Kidney tubule cell (primary cell): ENCODE measurements at regions not wholly inside any gene's neighbourhood (a gene's known extent, or its start where the extent isn't known, plus 50 kb on each side); places are given as distances from the start of the nearest gene placed in this dataset.
A peak's percentile ranks its signal among the peaks of the same experiment; 100 is the strongest.

Experiments used
- DNase-seq: peaks from one replicate; pipeline ENCODE4 v3.0.0-alpha.2; 2018; ENCODE audit warnings: low spot score

DNA sequence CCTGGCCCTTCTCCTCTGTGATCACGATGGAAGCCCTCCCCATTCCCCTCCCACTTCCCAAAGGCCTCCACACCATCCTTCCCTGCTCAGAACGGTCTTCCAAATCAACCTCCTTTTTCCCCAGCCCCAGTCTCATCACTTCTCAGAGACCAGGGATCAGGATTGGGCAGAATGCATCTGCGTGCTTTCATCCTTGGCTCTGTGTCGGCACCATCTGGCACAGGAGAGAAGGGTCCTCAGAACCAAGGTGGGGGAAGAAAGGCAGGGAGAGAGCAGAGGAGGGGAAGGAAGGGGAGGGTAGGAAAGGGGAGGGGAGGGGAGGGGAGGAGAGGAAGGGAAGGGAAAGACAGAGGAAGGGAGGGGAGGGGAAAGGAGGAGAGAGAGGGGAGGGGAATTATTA, 52.4 kb upstream of the FICD start:
- DNase-seq, result no peak

- DNase-seq, result peak; percentile 33
Observed at GRCh38 chr12:108461058-108461660, 53.9 kb upstream of the FICD start.

GRCh38 chr12:108459149-108459548, 55.9 kb upstream of the FICD start:
- DNase-seq, result no peak

DNA sequence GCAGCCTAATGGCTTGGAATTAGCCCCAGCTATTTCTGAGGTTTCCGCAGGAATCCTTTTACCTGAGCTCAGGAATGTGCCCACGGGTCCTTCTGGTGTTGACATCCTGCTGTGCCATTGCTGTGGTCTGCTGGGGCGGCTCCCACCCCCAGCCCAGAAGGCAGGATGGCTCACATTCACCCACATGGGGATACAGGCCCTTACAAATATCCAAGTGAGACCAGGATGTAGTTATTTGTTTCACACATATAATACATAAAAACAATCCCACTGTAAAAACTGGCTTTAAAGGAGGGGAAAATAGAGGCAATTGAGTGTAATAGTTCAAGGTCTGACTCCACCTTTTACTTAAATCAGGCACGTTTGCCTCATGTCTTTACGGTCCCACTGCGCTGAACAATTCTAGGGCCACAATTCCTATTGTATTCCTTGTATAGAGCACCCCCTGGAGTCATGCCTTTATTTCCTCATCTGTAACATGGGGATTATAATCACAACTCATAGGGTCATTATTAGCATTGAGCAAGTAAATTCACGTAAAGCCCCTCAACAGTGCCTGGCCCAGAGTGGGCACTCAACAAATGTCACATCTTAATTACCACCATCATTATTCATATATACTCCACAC, 57.2 kb upstream of the FICD start:
- DNase-seq, result no peak

- peak; percentile 64 for DNase-seq
Observed at GRCh38 chr12:108457006-108457733, 57.9 kb upstream of the FICD start.

DNA sequence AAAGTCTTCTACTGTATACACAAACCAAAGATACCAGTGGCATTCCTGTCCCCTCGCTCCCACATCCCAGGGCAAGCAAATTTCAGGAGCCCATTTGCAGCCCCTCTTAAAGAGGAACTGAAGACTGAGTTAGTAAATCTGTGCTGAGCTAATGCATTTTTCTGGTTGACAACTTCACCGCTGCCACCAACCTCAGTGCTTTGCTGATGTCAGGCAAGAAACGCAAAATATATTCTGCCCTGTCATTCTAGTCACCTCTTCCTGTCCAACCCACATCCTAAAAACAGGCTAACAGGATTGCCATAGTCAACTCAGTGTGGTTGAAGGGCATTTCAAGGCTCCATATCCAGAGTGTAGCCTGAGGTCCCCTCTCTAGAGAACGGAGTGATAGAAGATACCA, 59.4 kb upstream of the FICD start:
- DNase-seq, result no peak

DNA sequence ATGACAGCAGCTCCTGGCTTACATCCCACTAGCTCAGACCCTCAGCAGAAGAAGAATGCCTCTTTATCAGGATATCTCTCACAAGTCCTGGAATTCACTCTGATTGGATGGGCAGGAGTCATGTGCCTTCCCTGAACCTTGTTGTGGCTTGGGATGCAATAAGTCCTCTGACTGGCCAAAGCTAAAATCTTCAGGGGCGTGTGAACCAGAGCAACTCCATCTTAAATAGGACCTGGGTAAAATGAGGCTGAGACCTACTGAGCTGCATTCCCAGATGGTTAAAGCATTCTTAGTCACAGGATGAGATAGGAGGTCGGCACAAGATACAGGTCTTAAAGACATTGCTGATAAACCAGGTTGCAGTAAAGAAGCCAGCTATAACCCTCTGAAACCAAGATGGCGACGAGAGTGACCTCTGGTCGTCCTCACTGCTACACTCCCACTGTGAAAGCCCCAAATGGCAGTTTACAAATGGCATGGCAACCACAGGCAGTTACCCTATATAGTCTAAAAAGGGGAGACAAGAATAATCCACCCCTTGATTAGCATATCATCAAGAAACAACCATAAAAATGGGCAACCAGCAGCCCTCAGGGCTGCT, 60.4 kb upstream of the FICD start:
- no peak for DNase-seq

GRCh38 chr12:108449478-108449877, 65.6 kb upstream of the FICD start:
- DNase-seq, result no peak

GRCh38 chr12:108448246-108448645, 66.8 kb upstream of the FICD start:
- DNase-seq, result no peak

DNA sequence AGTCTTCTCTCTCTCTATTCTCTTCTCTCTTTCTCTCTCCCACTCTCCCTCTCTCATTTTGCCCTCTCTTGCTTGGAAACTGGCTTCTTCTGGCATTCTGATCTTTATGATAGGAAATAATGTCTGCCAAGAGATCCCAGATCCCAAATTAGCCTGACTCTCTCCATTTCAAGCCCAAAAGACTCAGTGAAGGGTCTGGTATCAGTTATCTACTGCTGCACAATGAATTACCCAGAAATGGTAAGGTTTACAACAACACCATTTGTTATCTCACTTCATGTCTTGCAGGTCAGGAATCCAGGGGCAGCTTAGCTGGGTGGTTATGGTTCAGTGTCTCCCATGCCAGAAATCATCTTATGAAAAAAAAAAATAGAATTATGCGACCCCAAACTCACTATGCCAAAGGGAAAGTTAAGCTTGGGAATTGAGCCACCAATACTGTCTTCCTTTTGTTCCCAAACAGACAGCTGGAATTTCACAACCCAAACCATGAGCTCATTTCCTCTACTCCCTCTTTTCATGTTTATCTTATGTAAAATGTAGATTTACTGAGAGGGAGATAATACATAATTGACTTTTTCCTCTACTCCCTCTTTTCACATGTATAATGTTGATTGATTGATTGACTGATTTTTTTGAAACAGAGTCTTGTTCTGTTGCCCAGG, 67.8 kb upstream of the FICD start:
- no peak for DNase-seq

DNA sequence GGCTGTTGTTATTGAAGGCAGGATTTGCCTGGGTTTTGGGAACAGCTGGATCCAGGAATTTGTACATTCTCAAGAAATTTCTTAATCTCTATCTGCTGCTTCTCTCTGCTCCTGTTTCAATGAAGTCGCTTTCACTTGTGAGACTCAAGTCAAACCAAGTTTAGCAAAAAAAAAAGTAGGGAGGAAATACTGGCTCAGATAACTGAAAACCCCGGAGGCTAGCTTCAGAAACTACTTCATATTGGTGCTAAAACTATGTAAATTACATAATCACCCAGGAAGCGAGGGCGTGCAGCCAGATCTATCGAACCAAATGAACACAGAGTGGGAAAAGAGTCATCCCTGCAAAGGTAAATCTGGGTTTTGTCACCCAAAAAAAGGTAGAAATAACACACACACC, 68.3 kb upstream of the FICD start:
- no peak for DNase-seq

GRCh38 chr12:108442910-108443309, 72.2 kb upstream of the FICD start:
- DNase-seq, result no peak

GRCh38 chr12:108442067-108442466, 73.0 kb upstream of the FICD start:
- DNase-seq, result no peak

DNA sequence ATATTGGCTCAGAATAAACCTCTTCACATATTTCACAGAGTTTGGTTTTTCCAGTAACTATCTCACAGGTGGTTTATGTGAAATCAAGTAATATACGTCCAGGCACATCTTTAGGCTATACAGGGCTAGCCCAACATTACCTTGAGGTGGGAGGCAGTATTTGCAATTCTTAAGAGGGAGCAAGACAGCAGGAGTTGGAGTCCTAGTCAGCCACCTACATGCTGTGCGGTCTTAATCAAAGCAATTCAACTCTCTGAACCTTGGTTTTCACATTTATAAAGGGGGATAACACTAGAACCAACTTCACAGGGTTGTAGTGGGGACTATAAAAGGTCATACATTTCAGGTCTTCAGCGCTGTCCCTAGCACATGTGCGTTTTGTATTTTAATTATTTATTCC, 73.5 kb upstream of the FICD start:
- no peak for DNase-seq

GRCh38 chr12:108440736-108441135, 74.3 kb upstream of the FICD start:
- no peak for DNase-seq

DNA sequence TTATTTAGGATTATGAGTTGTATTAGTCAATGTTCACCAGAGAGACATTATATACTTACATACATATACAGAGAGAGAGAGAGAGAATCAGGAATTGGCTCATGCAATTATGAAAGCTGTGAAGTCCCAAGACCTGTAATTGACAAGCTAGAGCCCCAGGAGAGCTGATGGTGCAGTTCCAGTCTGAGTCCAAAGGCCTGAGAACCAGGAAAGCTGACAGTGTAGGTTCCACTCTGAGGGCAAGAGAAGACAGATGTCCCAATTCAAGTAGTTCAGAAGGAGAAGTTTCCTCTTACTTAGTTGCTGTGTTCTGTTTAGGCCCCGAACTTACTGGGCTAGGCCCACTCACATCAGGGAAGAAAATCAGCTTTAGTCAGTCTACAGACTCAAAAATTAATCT, 76.4 kb upstream of the FICD start:
- DNase-seq, result no peak

DNA sequence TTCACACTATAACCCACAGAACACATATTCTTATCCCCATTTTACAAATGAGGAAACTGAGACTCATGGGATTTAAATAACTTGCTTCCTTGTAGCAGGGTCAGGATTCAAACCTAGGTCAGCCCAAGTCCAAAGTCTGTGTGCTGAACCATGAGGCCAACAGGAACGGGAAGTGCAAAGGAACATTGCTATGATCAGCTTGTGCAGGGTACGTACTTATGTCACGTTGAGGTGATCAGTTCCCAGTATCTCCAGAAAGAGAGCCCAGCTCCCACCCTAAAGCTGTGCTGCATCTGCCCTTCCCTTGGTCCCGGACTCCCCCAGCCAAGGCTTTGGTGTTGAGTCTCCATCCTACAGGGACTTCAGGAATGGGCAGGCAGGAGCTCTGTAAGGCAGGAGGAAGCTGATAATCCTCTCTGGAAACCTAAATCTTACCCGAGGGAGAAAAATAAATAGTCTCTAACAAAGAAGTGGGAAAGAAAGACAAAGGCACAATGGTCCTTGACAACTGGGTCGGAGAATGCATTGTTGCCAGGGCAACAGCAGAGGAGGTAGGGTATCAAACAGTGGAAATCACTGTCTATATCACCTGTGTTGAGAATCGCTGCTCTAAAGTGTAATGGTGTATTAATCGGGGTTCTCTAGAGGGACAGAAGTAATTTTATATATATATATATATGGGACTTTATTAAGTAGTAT, 82.5 kb upstream of the FICD start:
- DNase-seq, result no peak

DNA sequence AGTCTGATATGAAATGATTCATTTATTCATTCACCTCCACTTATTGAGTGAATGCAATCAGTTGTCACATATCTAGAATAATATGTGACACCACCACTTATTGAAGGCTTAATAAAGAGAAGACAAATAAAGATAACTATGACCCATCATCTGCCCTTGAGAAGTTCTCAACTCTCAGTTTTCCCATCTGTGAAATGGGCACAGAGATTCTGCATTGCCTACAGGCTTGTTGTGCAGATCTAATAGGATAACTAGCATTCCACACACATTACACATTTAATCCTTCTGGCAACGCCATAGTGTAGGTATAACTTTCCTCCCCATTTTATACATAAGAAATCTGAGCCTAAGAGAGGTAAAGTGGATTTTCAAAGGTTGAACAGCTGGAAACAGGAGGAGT, 84.2 kb upstream of the FICD start:
- no peak for DNase-seq

DNA sequence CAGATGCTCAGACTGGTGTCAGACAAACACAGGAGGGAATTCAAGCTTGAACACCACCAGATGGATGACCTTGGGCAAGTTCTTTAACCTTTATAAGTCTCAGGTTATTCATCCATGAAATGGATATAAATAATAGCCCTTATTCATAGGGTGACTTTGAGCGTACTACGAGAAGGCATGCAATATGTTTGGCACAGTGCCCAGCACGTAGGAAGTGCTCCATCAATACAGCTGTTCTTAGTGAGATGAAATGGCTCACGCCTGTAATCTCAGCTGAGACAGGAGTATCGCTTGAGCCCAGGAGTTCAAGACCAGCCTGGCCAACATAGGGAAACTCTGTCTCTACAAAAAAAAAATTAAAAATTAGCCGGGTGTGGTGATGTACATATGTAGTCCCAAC, 84.8 kb upstream of the FICD start:
- DNase-seq, result peak; percentile 29

GRCh38 chr12:108425238-108425795, 86.2 kb upstream of the CMKLR1 start:
- no peak for DNase-seq

GRCh38 chr12:108424816-108425215, 85.7 kb upstream of the CMKLR1 start:
- DNase-seq, result no peak

DNA sequence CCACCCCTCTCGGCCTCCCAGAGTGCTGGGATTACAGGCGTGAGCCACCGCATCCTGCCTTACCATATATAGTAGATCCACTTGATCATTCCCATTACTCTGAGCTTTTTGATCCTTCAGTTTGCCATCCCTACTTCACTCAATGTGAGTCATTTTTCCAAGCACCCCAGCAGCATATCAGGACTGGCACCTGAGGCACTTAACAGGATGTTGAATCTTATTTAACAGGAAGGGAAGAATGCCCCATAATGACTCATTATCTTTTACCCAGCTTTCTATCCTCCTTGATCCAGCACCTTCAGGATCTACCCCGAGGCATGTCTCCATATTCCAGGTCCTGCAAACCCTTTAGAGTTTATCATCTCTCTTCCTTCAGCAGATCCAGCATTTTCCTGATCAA, 84.9 kb upstream of the CMKLR1 start:
- no peak for DNase-seq
